ENCODE measurements at regions not wholly inside any gene's neighbourhood (a gene's known extent, or its start where the extent isn't known, plus 50 kb on each side); places are given as distances from the start of the nearest gene placed in this dataset.

DNA sequence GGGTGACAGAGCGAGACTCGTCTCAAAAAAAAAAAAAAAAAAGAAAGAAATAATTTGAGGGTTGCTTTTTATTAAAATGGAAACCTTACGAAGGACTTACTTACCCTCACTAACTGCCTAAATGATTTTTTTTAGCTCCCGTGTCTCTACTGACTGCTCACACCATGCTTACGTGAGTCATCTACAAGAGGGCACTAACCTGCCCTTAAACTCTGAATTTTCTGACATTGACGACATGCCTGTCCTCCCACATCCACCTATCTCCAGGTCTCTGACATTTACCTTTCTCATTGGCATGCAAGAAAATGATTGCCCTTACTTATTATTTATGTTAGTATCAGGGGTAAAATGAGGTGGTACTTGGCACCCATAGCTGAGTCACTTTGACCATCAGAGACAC lies 1286.3 kb upstream of the AUTS2 start:
- DNase-seq (ENCODE audit: low spot score) = no peak

- DNase-seq (ENCODE audit: low spot score) = no peak
Observed at GRCh38 chr7:68313806-68314205, 1284.5 kb upstream of the AUTS2 start.

DNA sequence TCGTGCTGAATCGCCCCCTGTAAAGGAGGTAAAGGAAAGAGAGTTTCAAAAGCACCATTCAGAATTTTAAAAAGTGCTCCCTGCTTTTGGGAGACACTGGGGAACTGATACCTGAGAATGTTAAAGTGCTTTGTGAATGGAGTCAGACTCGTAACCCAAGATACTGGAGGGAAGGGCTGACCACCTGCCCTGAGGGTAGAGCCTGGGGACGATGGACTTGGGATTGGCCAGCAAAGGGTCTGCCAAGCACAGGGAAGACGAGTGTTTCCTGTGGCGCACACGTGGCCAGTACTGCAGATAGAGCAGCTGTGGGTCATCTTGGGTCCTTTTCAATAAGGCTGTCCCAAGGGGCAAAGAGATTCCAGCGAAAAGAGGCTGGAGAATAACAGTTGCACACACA lies 1284.1 kb upstream of the AUTS2 start:
- DNase-seq (ENCODE audit: low spot score) = no peak

- DNase-seq (ENCODE audit: low spot score) = no peak
Observed at GRCh38 chr7:68317476-68317875, 1280.8 kb upstream of the AUTS2 start.

- DNase-seq (ENCODE audit: low spot score) = no peak
Observed at GRCh38 chr7:68319061-68319460, 1279.2 kb upstream of the AUTS2 start.

- no peak for DNase-seq (ENCODE audit: low spot score)
Observed at GRCh38 chr7:68321076-68321639, 1277.1 kb upstream of the AUTS2 start.

GRCh38 chr7:68321776-68322496 lies 1276.3 kb upstream of the AUTS2 start:
- no peak for DNase-seq (ENCODE audit: low spot score)

- DNase-seq (ENCODE audit: low spot score) = no peak
Observed at GRCh38 chr7:68324621-68325020, 1273.7 kb upstream of the AUTS2 start.

DNA sequence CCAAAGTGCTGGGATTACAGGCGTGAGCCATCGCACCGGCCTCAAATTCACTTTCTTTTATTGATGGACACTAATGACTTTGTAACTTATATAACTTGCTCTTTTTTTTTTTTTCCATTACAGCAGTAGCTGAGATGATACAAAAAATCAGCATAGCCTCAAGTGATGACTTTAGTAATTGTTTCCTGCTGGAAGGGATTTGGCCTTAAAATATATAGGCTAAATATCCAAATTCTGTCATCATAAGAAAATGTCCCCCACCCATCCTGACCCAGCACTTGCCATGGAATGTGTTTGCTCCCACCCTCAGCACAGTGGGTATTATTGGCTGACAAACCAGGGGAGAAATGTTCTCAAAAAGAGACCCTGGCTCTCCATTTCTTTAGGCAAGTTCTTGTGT lies 1264.1 kb upstream of the AUTS2 start:
- DNase-seq (ENCODE audit: low spot score) = no peak

DNA sequence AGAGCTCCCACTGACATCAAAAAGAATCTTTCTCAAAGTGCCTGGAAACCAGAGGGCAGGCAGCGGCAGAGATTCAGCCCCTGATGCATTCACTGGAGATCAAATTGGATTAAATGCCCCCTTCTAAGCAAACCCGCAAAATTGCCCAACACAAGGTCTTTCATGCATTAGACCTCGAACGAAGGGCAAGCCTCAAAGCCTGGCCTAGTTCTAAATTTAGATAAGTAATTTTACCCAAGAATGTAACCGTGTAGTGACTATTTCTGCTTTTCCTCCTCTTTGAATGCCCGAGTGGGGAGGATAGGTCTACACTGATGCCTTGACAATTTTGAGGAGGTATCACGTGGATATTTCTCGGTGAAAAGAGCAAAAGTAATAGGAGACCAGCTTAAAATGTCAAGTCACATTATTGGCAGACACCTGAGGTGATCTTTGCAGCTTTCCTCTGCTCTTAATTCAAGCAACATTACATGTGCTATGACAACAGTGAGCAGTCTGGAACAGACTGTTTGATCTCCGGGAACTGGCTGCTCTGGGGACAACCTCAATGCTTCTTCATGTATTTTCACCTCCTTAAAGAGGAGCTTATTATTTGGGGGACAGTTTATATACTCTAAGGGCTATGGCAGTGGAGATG lies 1263.5 kb upstream of the AUTS2 start:
- no peak for DNase-seq (ENCODE audit: low spot score)

DNA sequence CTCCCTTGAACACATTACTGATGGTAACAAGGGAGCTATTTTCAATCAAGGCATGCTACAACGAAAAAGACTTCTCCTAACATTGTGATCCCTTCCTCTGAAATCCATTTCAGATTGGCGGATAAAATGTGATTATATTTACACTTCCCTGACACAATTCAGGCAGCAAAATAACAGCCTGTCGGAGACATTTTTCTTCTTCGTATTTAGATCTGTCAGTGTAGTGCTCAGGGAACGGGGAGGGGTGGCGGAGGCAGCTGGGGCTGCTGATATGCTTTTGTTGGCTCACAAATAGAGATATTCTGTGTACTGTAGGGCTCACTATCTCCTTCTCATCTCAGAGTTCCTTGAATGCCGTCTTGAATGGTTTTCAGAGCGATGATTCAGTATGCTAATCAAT lies 1261.7 kb upstream of the AUTS2 start:
- no peak for DNase-seq (ENCODE audit: low spot score)

DNA sequence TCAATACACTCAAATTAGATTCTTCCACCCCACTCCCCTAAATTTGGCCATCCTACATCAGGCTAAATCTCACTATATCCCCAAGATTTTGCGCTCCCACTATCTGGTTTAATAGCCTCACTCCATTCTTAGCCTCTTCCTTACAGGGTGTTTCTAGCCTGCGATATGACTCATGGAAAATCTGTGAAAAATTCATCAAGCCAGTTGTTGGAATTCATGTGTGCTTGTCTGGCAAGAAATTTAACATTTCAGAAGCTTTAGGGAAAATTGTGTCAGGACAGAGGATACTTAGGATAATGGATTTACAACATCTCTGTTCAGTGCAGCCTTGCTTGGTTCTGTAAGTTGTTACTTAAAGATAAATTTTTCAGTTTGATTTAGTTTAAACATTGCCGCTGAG lies 1249.9 kb upstream of the AUTS2 start:
- DNase-seq (ENCODE audit: low spot score) = no peak

DNA sequence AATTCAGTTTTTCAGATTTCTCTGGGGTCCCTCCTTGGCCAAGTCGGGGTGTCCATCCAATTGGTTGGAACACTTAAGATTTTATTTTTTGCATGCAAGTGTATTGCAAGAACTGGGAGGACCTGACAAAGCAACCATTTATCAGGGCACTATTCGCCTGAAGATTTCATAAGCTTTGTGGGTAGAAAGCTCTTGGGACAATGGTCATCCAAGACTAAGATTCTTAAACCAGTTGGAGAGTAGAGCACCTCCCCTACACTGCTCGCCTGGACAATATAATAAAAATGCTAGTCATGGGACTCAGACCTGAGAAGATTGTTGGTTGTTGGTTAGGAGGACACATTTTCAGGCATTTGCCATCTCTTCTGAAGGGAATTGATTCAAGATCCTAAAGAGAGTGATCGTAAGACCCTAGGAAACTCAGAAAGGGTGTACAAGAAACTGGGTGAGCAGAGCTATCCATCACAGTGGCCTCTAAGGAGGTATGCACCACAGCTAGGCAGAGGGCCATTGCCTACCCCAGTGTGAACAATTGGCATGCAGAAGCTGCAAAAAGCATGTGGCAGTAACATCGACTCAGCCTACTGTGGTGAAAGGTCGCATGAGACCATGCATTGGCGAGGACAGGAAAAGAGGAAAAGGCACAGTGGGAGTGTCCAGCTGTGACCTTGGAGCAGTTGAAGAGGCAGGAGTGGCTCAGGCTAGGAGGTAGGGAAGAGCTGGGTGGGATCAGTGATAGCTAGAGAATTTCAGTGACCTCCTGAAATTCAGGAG lies 1235.3 kb upstream of the AUTS2 start:
- no peak for DNase-seq (ENCODE audit: low spot score)

GRCh38 chr7:68364886-68365625 lies 1233.2 kb upstream of the AUTS2 start:
- DNase-seq (ENCODE audit: low spot score) = no peak

DNA sequence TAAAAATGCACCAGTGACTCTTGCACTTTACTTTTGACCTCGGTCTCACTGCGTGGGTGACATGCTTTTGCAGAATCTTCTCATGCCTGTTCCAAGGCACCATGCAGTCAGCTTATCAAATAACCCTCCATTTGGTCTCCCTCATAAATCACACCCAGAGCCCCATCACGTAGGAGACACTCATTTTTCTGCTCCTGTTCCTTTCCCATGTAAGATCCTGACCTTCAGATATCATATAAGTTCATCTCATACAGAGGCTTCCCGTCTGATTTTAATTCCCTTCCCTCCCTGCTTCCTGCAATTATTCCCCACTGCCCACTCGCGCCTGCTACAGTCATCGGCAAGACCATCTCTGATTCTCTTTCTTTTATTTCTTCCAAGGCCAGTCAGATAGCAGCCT lies 1226.3 kb upstream of the AUTS2 start:
- no peak for DNase-seq (ENCODE audit: low spot score)

DNA sequence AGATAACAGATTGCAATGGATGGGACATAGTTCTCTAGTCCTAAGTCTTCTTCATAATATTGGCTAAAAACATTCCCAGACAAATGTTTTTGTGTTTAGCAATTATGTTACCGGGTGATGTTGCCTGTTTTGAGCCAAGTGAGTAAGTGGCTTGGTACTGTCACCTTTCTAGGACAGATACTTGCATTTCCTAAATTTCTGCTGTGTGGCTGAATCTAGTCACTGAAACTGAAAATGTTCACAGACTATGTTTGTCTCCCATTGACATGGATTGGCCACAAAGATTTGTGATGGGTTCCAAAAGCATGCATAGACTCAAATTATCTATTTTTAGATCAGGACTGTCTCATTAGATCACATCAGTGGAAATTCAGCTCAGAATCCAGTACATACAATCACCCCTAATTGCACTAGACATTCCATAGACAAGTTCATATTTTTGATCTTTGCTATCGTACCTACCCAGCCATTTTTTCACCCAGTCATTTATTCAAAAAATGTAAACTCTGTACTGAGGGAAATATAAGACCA lies 1222.1 kb upstream of the AUTS2 start:
- no peak for DNase-seq (ENCODE audit: low spot score)

GRCh38 chr7:68381731-68382130 lies 1216.5 kb upstream of the AUTS2 start:
- DNase-seq (ENCODE audit: low spot score) = no peak

DNA sequence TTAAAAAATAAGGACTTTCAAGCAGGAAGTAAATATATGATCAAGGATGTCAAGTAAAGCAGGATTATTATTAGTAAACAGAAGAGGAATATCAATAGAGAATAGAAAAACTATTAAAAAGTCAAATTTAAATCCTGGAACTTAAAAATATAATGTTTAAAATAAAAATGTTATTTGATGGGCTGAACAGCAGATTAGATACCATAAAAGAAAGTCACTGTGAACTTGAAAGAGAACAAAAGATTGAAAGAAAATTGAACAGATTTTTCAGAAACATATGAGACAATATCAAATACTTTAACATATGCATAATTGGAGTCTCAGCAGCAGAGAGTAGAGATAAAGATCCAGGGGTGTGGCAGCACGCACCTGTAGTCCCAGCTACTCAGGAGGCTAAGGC lies 1213.7 kb upstream of the AUTS2 start:
- no peak for DNase-seq (ENCODE audit: low spot score)

GRCh38 chr7:68393051-68393450 lies 1205.2 kb upstream of the AUTS2 start:
- no peak for DNase-seq (ENCODE audit: low spot score)

DNA sequence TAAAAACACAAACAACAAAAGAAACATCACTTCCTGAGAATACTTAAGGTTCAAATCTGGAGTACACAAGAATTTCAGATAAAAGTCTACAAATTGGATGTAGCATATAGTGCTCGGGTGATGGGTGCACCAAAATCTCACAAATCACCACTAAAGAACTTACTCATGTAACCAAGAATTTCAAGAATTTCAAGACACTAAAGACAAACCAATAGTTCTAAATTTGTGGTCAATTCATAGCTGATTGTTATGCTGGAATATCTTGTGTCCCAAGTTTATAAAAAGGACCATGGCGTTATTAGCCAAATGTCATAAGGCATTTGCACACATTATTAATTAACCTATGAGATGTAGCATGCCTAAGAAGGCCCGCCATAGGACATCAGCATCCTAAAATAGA lies 1204.1 kb upstream of the AUTS2 start:
- DNase-seq (ENCODE audit: low spot score) = no peak

- DNase-seq (ENCODE audit: low spot score) = no peak
Observed at GRCh38 chr7:68399991-68400590, 1198.2 kb upstream of the AUTS2 start.

DNA sequence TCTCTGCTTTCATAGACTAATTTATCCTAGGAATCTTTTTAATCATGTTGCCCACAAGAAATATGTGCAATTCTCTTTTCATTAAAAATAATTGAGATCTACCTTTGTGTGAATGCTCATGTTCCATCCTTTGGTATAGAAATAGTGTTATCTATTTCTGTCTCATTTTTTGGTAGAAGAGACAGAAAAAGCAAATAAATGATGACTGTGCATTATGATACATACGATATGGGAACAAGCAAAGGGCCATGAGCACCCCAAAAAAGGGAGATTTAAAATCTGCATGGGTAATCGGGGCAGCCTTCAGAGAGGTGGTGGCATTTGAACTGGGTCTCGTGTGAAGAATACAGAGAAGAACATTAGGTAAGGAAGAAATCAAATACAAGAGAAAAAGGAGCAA lies 1197.5 kb upstream of the AUTS2 start:
- no peak for DNase-seq (ENCODE audit: low spot score)

All from hematopoietic multipotent progenitor cell treated with erythropoietin and hydrocortisone succinate and interleukin-3 and kit ligand, for 15 days (in vitro differentiated cells).